PC-9 (cell line): ENCODE measurements at regions not wholly inside any gene's neighbourhood (a gene's known extent, or its start where the extent isn't known, plus 50 kb on each side); places are given as distances from the start of the nearest gene placed in this dataset.

Experiments used
- CTCF ChIP-seq: fragments of 200-600 bp; sonication (generic); conservative IDR thresholded peaks from 2 replicates; pipeline ENCODE4 v1.6.1; 2017; ENCODE audit warnings: mixed run types, antibody characterized with exemption, mild to moderate bottlenecking, moderate library complexity
- EZH2 ChIP-seq: fragments of 200-600 bp; sonication (generic); IDR thresholded peaks from 2 replicates; pipeline ENCODE4 v1.8.0; 2017; ENCODE audit warnings: antibody characterized with exemption, low read depth

GRCh38 chr6:115668211-115668610 is 392.5 kb downstream of the FRK start:
- no peak for TF ChIP-seq CTCF
- TF ChIP-seq EZH2 = no peak
